ENCODE measurements at regions not wholly inside any gene's neighbourhood (a gene's known extent, or its start where the extent isn't known, plus 50 kb on each side); places are given as distances from the start of the nearest gene placed in this dataset.

GRCh38 chr22:48669986-48670716, 1157.5 kb downstream of the BRD1 start:
- Histone ChIP-seq H3K36me3 (no peaks in the 10 kb centered on the region), H3K27me3 (no peaks in the 10 kb centered on the region), H3K4me3 (no peak overlapping the region), H3K27ac (no peak overlapping the region), H3K9me3 (peaks cover 0 to 15% (median 7%) of the 10 kb centered on the region in 4 donors), H3K4me1 (no peaks in the 10 kb centered on the region)
- intact Hi-C loops (cut with DNase I) = no loop called here
- no peak for TF ChIP-seq POLR2AphosphoS5 (IDR thresholded peaks at IDR 0.05)
- no peak for TF ChIP-seq EP300 (IDR thresholded peaks at IDR 0.05)
- TF ChIP-seq CTCF (IDR thresholded peaks at IDR 0.05) = no peak
- no peak for TF ChIP-seq POLR2A (IDR thresholded peaks at IDR 0.05)
- WGBS, 2 donors = 73 to 75% methylated on average over 23 of the region's 23 CpGs
- no peak for DNase-seq

- WGBS, 2 donors = 76 to 91% methylated on average over 8 of the region's 8 CpGs
- no peaks in the 10 kb centered on the region for H3K36me3 ChIP-seq
- intact Hi-C loops (cut with DNase I) = no loop called here
Measured at GRCh38 chr22:48669226-48669625, 1158.4 kb downstream of the BRD1 start.

GRCh38 chr22:48667289-48667688, 1160.4 kb downstream of the BRD1 start:
- 72 to 86% methylated on average over 14 of the region's 14 CpGs for WGBS, 2 donors
- Histone ChIP-seq H3K36me3 (no peaks in the 10 kb centered on the region), H3K4me3 (no peak overlapping the region), H3K27ac (no peak overlapping the region), H3K4me1 (no peaks in the 10 kb centered on the region), H3K27me3 (no peaks in the 10 kb centered on the region), H3K9me3 (peaks cover 0 to 16% (median 6%) of the 10 kb centered on the region in 4 donors)
- intact Hi-C loops (cut with DNase I) = no loop called here
- TF ChIP-seq CTCF (IDR thresholded peaks at IDR 0.05) (no peak), EP300 (IDR thresholded peaks at IDR 0.05) (no peak), POLR2A (IDR thresholded peaks at IDR 0.05) (no peak), POLR2AphosphoS5 (IDR thresholded peaks at IDR 0.05) (no peak)
- no peak for DNase-seq

More at GRCh38 chr22:48669226-48669625, 1158.4 kb downstream of the BRD1 start:
- H3K27me3 ChIP-seq = no peaks in the 10 kb centered on the region
- H3K4me1 ChIP-seq = no peaks in the 10 kb centered on the region
- H3K9me3 ChIP-seq = peaks cover 0 to 15% (median 7%) of the 10 kb centered on the region in 4 donors
- DNase-seq = no peak
- H3K4me3 ChIP-seq = no peak overlapping the region
- no peak for TF ChIP-seq POLR2A (IDR thresholded peaks at IDR 0.05)
- TF ChIP-seq CTCF (IDR thresholded peaks at IDR 0.05) = no peak
- TF ChIP-seq POLR2AphosphoS5 (IDR thresholded peaks at IDR 0.05) = no peak
- no peak for TF ChIP-seq EP300 (IDR thresholded peaks at IDR 0.05)
- no peak overlapping the region for H3K27ac ChIP-seq

GRCh38 chr22:48666620-48667019, 1161.1 kb downstream of the BRD1 start:
- H3K27ac ChIP-seq = no peak overlapping the region
- H3K36me3 ChIP-seq = no peaks in the 10 kb centered on the region
- no peaks in the 10 kb centered on the region for H3K4me1 ChIP-seq
- H3K27me3 ChIP-seq = no peaks in the 10 kb centered on the region
- TF ChIP-seq POLR2A (IDR thresholded peaks at IDR 0.05) = no peak
- TF ChIP-seq CTCF (IDR thresholded peaks at IDR 0.05) = no peak
- no peak for TF ChIP-seq EP300 (IDR thresholded peaks at IDR 0.05)
- TF ChIP-seq POLR2AphosphoS5 (IDR thresholded peaks at IDR 0.05) = no peak
- peaks cover 0 to 10% (median 5%) of the 10 kb centered on the region in 4 donors for H3K9me3 ChIP-seq
- no peak for DNase-seq
- 69 to 92% methylated on average over 9 of the region's 9 CpGs for WGBS, 2 donors
- intact Hi-C loops (cut with DNase I) = no loop called here
- H3K4me3 ChIP-seq = no peak overlapping the region
